Stimulated activated naive CD8-positive, alpha-beta T cell treated with anti-CD3 and anti-CD28 coated beads, Interleukin-15, Interleukin-2, amounts not matched to agents 100 U/mL and 50 U/mL, for 24 hours (primary cell): ENCODE measurements at regions not wholly inside any gene's neighbourhood (a gene's known extent, or its start where the extent isn't known, plus 50 kb on each side); places are given as distances from the start of the nearest gene placed in this dataset.

ENCODE experiments used
- ATAC-seq: fragments of 150-1000 bp; cut with Tn5 transposase; one replicate; pipeline ENCODE4 v1.10.0; 2021
- DNase-seq: peaks from one replicate; pipeline ENCODE4 v3.0.0; 2021

GRCh38 chr11:22491555-22492225, 133.9 kb downstream of the FANCF start:
- DNase-seq (no peak), ATAC-seq (no peak)

GRCh38 chr11:22479971-22480720, 142.0 kb downstream of the SLC17A6 start:
- no peak for DNase-seq
- ATAC-seq, result no peak

GRCh38 chr11:22479208-22479607, 141.0 kb downstream of the SLC17A6 start:
- no peak for DNase-seq

GRCh38 chr11:22478169-22478568, 140.0 kb downstream of the SLC17A6 start:
- DNase-seq (no peak), ATAC-seq (no peak)

More at GRCh38 chr11:22479208-22479607, 141.0 kb downstream of the SLC17A6 start:
- no peak for ATAC-seq

- DNase-seq (no peak), ATAC-seq (no peak)
Measured at GRCh38 chr11:22477312-22477711, 139.1 kb downstream of the SLC17A6 start.

- ATAC-seq, result no peak
Measured at GRCh38 chr11:22476589-22476988, 138.4 kb downstream of the SLC17A6 start.

GRCh38 chr11:22474616-22475015, 136.4 kb downstream of the SLC17A6 start:
- ATAC-seq (no peak), DNase-seq (no peak)

More at GRCh38 chr11:22476589-22476988, 138.4 kb downstream of the SLC17A6 start:
- DNase-seq, result no peak

- DNase-seq, result no peak
- ATAC-seq, result no peak
Measured at GRCh38 chr11:22473586-22473985, 135.4 kb downstream of the SLC17A6 start.

- DNase-seq (no peak), ATAC-seq (no peak)
Measured at GRCh38 chr11:22472306-22472705, 134.1 kb downstream of the SLC17A6 start.

- no peak for ATAC-seq
Measured at GRCh38 chr11:22471385-22471784, 133.2 kb downstream of the SLC17A6 start.

GRCh38 chr11:22467741-22468140, 129.6 kb downstream of the SLC17A6 start:
- DNase-seq (no peak), ATAC-seq (no peak)

More at GRCh38 chr11:22471385-22471784, 133.2 kb downstream of the SLC17A6 start:
- DNase-seq, result no peak

- DNase-seq (no peak), ATAC-seq (no peak)
Measured at GRCh38 chr11:22467248-22467647, 129.1 kb downstream of the SLC17A6 start.

- no peak for DNase-seq
- ATAC-seq, result no peak
Measured at GRCh38 chr11:22466809-22467208, 128.6 kb downstream of the SLC17A6 start.

- DNase-seq (no peak), ATAC-seq (no peak)
Measured at GRCh38 chr11:22466351-22466750, 128.2 kb downstream of the SLC17A6 start.

- ATAC-seq (no peak), DNase-seq (no peak)
Measured at GRCh38 chr11:22465620-22466019, 127.4 kb downstream of the SLC17A6 start.

- ATAC-seq, result no peak
- DNase-seq, result no peak
Measured at GRCh38 chr11:22461626-22462025, 123.4 kb downstream of the SLC17A6 start.

GRCh38 chr11:22460181-22460580, 122.0 kb downstream of the SLC17A6 start:
- ATAC-seq (no peak), DNase-seq (no peak)

- ATAC-seq (no peak), DNase-seq (no peak)
Measured at GRCh38 chr11:22459048-22459447, 120.9 kb downstream of the SLC17A6 start.

- no peak for ATAC-seq
- no peak for DNase-seq
Measured at GRCh38 chr11:22458161-22458560, 120.0 kb downstream of the SLC17A6 start.

GRCh38 chr11:22456993-22457762, 119.0 kb downstream of the SLC17A6 start:
- ATAC-seq, result no peak
- no peak for DNase-seq

GRCh38 chr11:22454461-22455090, 116.4 kb downstream of the SLC17A6 start:
- ATAC-seq (no peak), DNase-seq (no peak)

GRCh38 chr11:22449441-22449840, 111.3 kb downstream of the SLC17A6 start:
- DNase-seq (no peak), ATAC-seq (no peak)
